GM12892 (cell line): ENCODE measurements at regions not wholly inside any gene's neighbourhood (a gene's known extent, or its start where the extent isn't known, plus 50 kb on each side); places are given as distances from the start of the nearest gene placed in this dataset.
"Not testable (repeated sequence)": the region's sequence is repeated elsewhere in the genome, so short reads cannot be mapped to it uniquely, and the experiment has no call there.

Experiments
- DNase-seq: peaks from one replicate; pipeline ENCODE4 v3.0.0; 2011; ENCODE audit not compliant: insufficient read length
- FAIRE-seq: peaks from 2 replicates; lab custom pipeline; 2011; peaks lifted over from hg19 to GRCh38; lab: Jason Lieb, UNC
- POLR2A ChIP-seq: IDR thresholded peaks from 2 replicates; pipeline ENCODE4 v1.6.1; 2011; ENCODE audit warnings: low read depth, low read length, control low read depth
- POLR2AphosphoS5 ChIP-seq: IDR thresholded peaks from 2 replicates; pipeline ENCODE4 v1.6.1; 2011; ENCODE audit warnings: low read depth, low read length, control low read depth
- TAF1 ChIP-seq: IDR thresholded peaks from 2 replicates; pipeline ENCODE4 v1.6.1; 2011; ENCODE audit warnings: low read depth, mild to moderate bottlenecking, control low read depth, low read length, borderline replicate concordance

DNA sequence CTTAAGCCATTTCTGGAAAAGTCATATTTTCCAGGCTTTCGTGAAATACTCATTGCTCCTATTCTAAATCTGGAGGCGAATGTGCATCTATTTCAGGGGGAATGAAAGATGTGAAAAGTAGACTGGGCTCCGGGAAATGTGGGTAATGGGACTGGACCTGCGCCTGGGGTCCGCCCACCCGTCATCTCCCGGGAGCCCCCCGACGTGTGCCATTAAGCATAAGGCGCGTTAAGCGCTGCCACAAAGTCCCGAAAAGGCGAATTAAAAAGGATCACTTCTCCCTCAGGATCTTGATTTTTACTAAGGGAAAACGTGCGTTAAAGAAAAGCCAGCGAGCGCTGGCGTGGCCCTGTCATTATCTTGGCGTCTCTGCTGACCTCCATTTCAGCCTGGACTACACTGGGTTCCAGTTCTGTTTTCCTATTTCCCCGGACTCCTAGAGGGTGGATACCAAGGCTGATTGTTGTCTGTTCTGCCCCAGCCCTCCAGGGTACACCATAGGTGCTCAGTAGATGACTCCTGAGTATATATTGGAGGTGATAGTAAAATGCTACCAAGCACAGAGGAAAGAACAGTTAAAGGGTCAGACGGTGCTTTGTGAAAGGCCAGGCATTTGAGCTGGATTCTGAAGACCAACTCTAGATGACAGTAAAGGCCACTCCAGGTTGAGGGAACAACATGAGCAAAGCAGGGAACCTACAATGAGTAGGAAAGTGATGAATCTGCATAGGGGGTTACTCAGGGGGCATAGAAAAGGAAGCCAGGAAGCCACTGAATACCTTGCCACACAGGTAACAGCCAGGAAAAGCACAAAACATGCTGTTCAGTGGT lies 89.2 kb upstream of the ARID1B start:
- 0 out of 2 replicates have a peak, but pooled peaks have one; percentile 19 for TF ChIP-seq TAF1
- TF ChIP-seq POLR2A: peak; percentile 49
- no peak; the same call in 1 of the 2 replicates for TF ChIP-seq POLR2AphosphoS5
- FAIRE-seq (peak; percentile 60), DNase-seq (no peak)

DNA sequence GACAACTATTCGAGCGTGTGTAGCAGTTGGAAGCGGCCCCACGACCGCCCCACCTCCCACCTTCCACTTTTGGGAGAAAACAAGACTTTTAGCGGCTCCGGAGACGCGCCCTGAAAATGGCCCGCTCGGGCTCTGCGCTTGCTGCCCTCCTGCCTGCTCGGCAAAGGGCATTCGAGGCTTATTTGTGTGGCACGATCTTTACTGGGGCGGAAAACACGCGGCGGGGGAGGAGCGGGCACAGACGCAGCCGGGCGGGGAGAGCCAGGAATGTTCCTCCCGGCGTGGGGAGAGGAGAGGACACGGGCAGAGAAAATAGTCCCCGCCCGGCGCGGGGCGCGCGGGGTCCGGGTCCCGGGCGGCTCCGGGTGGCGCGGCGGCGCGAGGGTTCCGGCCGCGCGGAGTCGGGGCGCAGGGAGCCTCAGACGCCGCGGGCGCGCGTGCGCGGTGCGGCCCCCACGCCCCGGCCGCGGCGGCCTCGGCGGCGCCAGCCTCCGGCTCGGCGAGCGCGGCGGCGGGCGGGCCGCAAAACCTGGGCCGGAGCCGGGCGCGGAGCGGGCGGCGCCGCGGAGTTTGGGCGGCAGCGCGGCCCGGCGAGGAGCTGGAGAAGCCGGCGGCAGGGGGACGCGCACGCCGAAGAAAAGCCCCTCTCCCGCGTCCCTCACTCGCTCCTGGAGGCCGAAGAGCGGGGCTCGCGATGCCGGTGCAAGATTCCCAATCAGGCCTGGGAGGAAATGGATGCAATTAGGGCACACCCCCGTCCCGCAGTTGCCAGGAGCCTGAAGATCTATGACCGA lies 90.0 kb upstream of the ARID1B start:
- DNase-seq: peak; percentile 84
- TF ChIP-seq POLR2A (peak; percentile 81; the same call in 1 of the 2 replicates), POLR2AphosphoS5 (no peak; the same call in 1 of the 2 replicates), TAF1 (peak; percentile 78; the same call in 1 of the 2 replicates)
- peak; percentile 81 for FAIRE-seq

DNA sequence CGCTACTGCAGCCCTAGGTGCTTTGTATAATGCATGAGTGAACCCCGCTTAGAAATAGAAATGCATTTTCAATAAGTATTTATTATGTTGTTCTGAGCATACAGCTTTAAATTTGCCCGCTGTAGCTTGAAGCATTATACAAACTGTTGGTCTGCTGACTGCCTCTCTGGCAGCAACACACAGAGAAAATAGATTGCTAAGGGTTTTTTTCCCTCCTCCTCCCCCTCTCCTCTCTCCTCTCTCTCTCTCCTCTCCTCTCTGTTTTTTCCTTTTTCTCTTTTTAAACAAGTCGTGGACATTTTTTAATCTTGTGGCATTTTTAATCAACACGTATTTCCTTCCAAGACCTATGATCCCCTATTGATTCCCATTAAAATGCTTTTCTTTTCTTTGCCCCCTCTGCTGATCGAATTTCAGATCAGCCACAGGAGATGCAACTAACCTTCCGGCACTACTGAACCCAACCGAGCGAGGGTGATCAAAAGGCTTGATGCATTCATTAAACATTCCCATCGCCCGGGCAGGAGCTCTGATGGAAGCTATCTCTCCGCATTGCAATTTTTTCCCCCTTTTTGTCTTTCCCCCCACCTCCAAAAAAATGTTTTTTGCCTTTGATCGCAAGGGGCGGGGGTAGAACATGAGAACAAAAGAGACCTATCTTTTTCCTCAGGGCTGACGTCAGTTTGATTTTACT lies 90.7 kb upstream of the ARID1B start:
- DNase-seq (no peak), FAIRE-seq (peak; percentile 92)
- TF ChIP-seq POLR2A (no peak; the same call in 1 of the 2 replicates), POLR2AphosphoS5 (no peak), TAF1 (no peak)

DNA sequence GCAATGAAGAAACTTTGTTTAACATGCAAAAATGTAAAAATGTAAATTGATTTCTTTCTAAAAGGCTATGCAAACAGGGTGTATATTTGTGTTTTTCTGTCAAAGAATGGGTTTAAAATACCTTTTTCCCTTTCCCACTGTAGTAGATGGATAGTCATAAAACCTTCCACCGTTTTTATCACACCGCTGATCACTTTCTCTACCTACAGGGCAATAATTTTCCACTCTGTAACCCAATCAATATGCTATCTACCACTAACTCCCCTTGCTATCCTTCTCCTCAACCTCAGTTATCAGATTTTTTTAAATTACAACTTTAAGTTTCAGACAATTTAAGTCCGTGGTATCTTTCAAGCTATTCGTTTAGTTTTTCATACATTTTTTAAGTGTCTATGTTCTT lies 91.4 kb upstream of the ARID1B start:
- FAIRE-seq (no peak), DNase-seq (no peak)
- TF ChIP-seq TAF1 (no peak), POLR2A (no peak), POLR2AphosphoS5 (no peak)

DNA sequence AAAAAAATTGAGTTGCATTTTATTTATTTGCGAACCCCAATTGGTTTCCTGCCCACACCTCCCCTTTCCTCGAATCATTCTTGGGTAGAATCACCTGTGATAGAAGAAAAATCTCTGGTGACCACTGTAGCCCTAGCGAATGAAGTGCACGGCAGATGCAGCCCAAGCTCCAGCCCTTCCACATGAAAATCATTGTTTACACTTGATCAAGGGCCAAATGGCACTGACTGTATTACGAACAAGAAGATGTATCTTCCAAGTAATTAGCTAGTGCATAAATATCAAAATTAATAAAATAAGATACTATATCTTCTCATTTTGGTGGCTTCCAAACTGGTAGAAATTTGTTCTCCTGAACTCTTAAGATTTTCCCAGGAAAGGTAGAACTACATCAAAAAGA lies 93.4 kb upstream of the ARID1B start:
- FAIRE-seq: no peak
- TF ChIP-seq TAF1 (no peak), POLR2A (no peak), POLR2AphosphoS5 (no peak)

DNA sequence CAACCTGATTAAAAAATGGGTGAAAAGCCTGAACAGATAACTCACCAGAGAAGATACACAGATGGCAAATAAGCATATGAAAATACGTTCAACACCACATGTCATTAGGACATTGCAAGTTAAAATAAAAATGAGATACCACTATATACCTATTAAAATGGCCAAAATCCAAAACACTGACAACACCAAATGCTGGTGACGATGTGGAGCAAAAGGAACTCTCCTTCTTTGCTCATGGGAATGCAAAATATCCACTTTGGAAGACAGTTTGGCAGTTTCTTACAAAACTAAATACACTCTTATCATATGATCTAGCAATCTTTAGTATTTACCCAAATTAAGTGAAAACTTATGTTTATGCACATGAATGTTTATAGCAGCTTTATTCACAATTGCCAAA lies 100.5 kb upstream of the ARID1B start:
- DNase-seq (no peak), FAIRE-seq (no peak)
- TF ChIP-seq TAF1 (no peak), POLR2AphosphoS5 (no peak), POLR2A (no peak)

More for the DNA sequence above, 93.4 kb upstream of the ARID1B start:
- no peak for DNase-seq

DNA sequence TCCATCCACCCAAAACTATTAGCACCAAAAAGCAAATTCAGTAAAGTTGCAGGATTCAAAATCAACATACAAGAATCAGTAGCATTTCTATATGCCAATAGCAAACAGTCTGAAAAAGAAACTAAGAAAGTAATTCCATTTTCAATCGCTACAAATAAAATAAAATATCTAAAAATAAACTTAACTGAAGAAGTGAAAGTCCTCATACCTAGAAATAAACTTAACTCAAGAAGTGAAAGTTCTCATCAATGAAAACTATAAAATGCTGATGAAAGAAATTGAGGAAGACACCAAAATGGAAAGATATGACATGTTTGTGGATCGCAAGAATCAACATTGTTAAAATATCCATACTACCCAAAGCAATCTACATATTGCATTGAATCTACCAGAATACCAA lies 103.0 kb upstream of the ARID1B start:
- DNase-seq: no peak
- TF ChIP-seq POLR2AphosphoS5 (no peak), POLR2A (no peak), TAF1 (no peak)
- no peak for FAIRE-seq

DNA sequence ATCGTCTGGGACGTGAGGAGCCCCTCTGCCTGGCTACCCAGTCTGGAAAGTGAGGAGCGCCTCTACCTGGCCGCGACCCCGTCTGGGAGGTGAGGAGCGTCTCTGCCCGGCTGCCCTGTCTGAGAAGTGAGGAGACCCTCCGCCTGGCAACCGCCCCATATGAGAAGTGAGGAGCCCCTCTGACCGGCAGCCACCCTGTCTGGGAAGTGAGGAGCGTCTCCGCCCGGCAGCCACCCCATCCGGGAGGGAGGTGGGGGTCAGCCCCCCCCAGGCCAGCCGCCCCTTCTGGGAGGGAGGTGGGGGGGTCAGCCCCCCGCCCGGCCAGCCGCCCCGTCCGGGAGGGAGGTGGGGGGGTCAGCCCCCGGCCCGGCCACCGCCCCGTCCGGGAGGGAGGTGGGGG lies 107.1 kb upstream of the ARID1B start:
- not testable (repeated sequence) for DNase-seq, FAIRE-seq

DNA sequence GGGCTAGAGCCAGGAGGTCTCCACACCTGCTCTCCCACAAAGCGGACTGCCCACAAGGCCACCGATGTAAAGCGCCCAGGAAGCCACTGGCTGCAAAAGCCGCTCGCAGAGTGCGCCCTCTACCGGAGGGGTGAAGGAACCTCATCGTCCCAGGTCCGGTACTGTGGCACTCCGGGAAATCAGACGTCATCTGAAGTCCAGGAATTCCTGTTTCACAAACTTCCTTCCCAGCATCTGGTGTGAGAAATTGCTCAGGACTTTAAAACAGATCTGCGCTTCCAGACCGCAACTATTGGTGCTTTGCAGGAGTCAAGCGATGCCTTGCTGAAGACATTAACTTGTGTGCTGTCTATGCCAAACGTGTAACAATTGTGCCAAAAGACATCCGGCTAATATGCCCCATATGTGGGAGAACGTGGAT lies 115.1 kb upstream of the ARID1B start:
- no peak for DNase-seq

DNA sequence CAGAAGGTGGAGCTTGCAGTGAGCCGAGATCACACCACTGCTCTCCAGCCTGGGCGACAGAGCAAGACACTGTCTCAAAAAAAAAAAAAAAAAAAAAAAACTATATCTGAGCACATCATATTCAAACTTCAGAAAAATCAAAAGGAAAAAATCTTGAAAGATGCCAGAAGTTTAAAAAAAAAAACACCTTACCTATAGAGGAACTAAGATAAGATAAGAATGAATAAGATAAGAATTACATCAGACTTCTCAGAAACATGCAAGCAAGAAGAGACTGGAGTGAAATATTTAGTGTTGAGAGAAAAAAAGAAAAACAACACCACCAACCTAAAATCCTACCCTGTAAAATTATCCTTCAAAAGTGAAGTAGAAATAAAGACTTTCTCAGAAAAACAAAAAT lies 116.8 kb upstream of the ARID1B start:
- TF ChIP-seq TAF1 (no peak), POLR2AphosphoS5 (no peak), POLR2A (no peak)
- no peak for DNase-seq
- FAIRE-seq: no peak

More for the DNA sequence above, 115.1 kb upstream of the ARID1B start:
- FAIRE-seq: no peak
- no peak for TF ChIP-seq POLR2A
- no peak for TF ChIP-seq TAF1
- TF ChIP-seq POLR2AphosphoS5: no peak

DNA sequence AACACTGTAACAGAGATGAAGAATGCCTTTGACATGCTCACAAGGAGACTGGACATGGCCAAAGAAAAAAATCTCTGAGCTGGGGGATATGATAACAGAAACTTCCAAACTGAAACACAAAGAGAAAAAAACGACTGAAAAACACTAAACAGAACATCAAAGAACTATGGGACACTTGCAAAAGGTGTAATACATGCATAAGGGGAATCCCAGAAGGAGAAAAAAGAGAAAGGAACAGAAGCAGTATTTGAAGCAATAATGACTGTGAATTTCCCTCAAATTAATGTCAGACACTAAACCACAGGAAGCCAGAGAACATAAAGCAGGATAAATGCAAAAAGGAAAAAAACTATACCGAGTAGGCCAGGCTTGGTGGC lies 117.4 kb upstream of the ARID1B start:
- FAIRE-seq (no peak), DNase-seq (no peak)

More for the DNA sequence above, 117.4 kb upstream of the ARID1B start:
- TF ChIP-seq POLR2A: no peak
